GM10266 (cell line): ENCODE measurements at regions not wholly inside any gene's neighbourhood (a gene's known extent, or its start where the extent isn't known, plus 50 kb on each side); places are given as distances from the start of the nearest gene placed in this dataset.

Experiments
- DNase-seq: peaks from one replicate; pipeline ENCODE4 v3.0.0; 2012; ENCODE audit errors: extremely low spot score
- CTCF ChIP-seq: IDR thresholded peaks from 2 replicates; pipeline ENCODE4 v1.5.1; 2012; ENCODE audit warnings: mild to moderate bottlenecking, low read depth; ENCODE audit not compliant: control insufficient read depth, insufficient read depth; ENCODE audit errors: missing control alignments

- DNase-seq = no peak
- TF ChIP-seq CTCF = no peak
Measured at GRCh38 chr13:81140675-81141074, 799.7 kb upstream of the SPRY2 start.

GRCh38 chr13:81139987-81140386, 799.1 kb upstream of the SPRY2 start:
- TF ChIP-seq CTCF = no peak
- DNase-seq = no peak

- no peak for DNase-seq
- TF ChIP-seq CTCF = no peak
Measured at GRCh38 chr13:81138353-81138980, 797.5 kb upstream of the SPRY2 start.

- no peak for DNase-seq
- no peak for TF ChIP-seq CTCF
Measured at GRCh38 chr13:81133066-81133465, 792.1 kb upstream of the SPRY2 start.

DNA sequence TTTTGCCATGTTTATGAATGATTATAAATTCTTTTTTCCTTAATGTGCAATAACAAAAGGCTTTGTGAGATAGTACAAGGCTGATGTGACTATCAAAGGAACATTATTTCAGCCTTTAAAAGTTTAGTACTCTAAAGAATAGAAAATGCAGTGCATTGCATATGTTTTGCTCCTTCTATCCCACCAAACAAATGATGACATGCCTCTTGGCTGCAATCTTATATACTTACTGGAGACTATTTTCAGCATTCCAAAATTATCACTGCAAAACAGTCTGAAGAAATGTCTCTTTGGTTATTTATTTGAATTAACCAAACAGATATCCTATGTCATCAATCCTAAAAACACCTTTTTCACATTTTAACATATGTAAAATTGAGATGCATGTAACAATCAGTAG, 776.5 kb upstream of the SPRY2 start:
- no peak for DNase-seq
- TF ChIP-seq CTCF = no peak

DNA sequence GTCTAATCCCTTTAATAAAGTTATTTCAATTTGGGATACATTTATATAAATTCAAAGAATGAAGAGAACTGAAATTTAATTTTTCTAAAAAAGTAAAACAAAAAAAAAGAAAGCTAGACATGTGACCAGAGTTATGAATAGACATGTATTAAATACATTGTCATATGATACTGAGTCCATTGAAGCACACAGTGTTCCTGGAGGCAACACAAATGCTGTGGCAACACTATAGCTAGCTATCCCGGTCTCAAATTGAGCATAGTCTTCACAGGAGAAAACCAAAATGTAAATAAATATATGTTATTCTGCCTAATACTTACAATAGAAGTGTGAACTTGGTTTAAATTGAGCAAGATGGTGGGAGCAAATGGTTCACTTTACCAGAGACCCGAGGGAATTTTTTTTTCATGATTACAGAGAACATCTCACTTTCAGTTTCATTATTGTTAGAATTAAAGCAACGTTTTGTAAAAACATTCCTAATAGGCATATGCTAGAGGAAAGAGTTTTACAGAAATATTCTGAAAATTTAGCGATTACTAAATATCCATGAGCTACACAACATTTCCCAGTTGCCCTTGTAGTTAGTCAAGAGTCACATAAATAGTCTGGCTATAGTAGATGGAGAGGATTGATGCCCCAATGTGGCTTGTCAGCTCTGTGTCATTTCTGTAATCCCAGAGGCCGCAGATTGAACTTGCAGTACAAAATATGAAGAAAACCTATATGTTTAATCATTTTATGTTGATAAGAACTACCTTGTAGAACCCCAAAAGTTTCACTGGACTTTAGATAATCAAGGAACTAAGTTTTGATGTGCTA, 775.7 kb upstream of the SPRY2 start:
- DNase-seq = no peak
- TF ChIP-seq CTCF = no peak

GRCh38 chr13:81109026-81109425, 768.1 kb upstream of the SPRY2 start:
- TF ChIP-seq CTCF = no peak
- no peak for DNase-seq
